ENCODE measurements at regions not wholly inside any gene's neighbourhood (a gene's known extent, or its start where the extent isn't known, plus 50 kb on each side); places are given as distances from the start of the nearest gene placed in this dataset.

GRCh38 chr6:140073456-140073855 is 699.0 kb upstream of the CITED2 start:
- TF ChIP-seq CTCF (IDR thresholded peaks at IDR 0.05): no peak
- TF ChIP-seq EZH2phosphoT487 (IDR thresholded peaks at IDR 0.05): no peak
